Astrocyte (in vitro differentiated cells and primary cell): ENCODE measurements at regions not wholly inside any gene's neighbourhood (a gene's known extent, or its start where the extent isn't known, plus 50 kb on each side); places are given as distances from the start of the nearest gene placed in this dataset.

ENCODE experiments used
- DNase-seq: peaks from one replicate; pipeline ENCODE4 v3.0.0-alpha.2; 2010; ENCODE audit warnings: low read depth
- FAIRE-seq: peaks from 2 replicates; lab custom pipeline; 2011; peaks lifted over from hg19 to GRCh38; lab: Jason Lieb, UNC
- H2AFZ ChIP-seq: 2 replicates; pipeline ENCODE4 v1.6.0; 2012; ENCODE audit warnings: low read depth, low read length, inconsistent platforms
- H3K27ac ChIP-seq: 2 replicates; pipeline ENCODE4 v1.5.1; 2011; ENCODE audit warnings: low read depth, low read length, inconsistent platforms
- H3K27me3 ChIP-seq: 2 replicates; pipeline ENCODE4 v1.6.0; 2011; ENCODE audit warnings: low read length, inconsistent platforms; ENCODE audit not compliant: insufficient read depth
- H3K36me3 ChIP-seq: 2 replicates; pipeline ENCODE4 v1.5.1; 2011; ENCODE audit warnings: low read length, inconsistent platforms; ENCODE audit not compliant: insufficient read depth
- H3K4me1 ChIP-seq: 2 replicates; pipeline ENCODE4 v1.5.1; 2011; ENCODE audit warnings: low read length, inconsistent platforms; ENCODE audit not compliant: insufficient read depth
- H3K4me2 ChIP-seq: 2 replicates; pipeline ENCODE4 v1.6.0; 2012; ENCODE audit warnings: low read length, inconsistent platforms
- H3K4me3 ChIP-seq: 2 replicates; pipeline ENCODE4 v1.5.1; 2011; ENCODE audit warnings: low read depth, mild to moderate bottlenecking, low read length, inconsistent platforms; ENCODE audit not compliant: insufficient read depth
- H3K79me2 ChIP-seq: 2 replicates; pipeline ENCODE4 v1.6.0; 2012; ENCODE audit warnings: mild to moderate bottlenecking, low read length, inconsistent platforms; ENCODE audit not compliant: insufficient read depth
- H3K9ac ChIP-seq: 2 replicates; pipeline ENCODE4 v1.6.0; 2012; ENCODE audit warnings: mild to moderate bottlenecking, low read length, inconsistent platforms
- H3K9me3 ChIP-seq: 2 replicates; pipeline ENCODE4 v1.5.1; 2012; ENCODE audit warnings: low read depth, mild to moderate bottlenecking, low read length, inconsistent platforms; ENCODE audit not compliant: insufficient read depth
- H4K20me1 ChIP-seq: 2 replicates; pipeline ENCODE4 v1.6.0; 2012; ENCODE audit warnings: low read length, inconsistent platforms; ENCODE audit not compliant: insufficient read depth
- H3K27ac Mint-ChIP-seq: one replicate; pipeline ENCODE4 v1.8.0; 2021; ENCODE audit warnings: mild to moderate bottlenecking, mixed read lengths; ENCODE audit not compliant: unreplicated experiment
- H3K27me3 Mint-ChIP-seq: one replicate; pipeline ENCODE4 v1.8.0; 2021; ENCODE audit warnings: low read depth, mixed read lengths; ENCODE audit not compliant: unreplicated experiment
- H3K36me3 Mint-ChIP-seq: one replicate; pipeline ENCODE4 v1.8.0; 2021; ENCODE audit warnings: low read depth, mixed read lengths; ENCODE audit not compliant: unreplicated experiment
- H3K4me1 Mint-ChIP-seq: one replicate; pipeline ENCODE4 v1.8.0; 2021; ENCODE audit warnings: low read depth, mixed read lengths; ENCODE audit not compliant: unreplicated experiment
- H3K4me3 Mint-ChIP-seq: one replicate; pipeline ENCODE4 v1.8.0; 2021; ENCODE audit warnings: mild to moderate bottlenecking, moderate library complexity, mixed read lengths; ENCODE audit not compliant: unreplicated experiment
- H3K9me3 Mint-ChIP-seq: one replicate; pipeline ENCODE4 v1.8.0; 2021; ENCODE audit warnings: mild to moderate bottlenecking, mixed read lengths; ENCODE audit not compliant: unreplicated experiment
- CTCF ChIP-seq: IDR thresholded peaks from 2 replicates; pipeline ENCODE4 v1.5.1; 2011; ENCODE audit warnings: low read depth, mild to moderate bottlenecking, inconsistent platforms, low read length, moderate library complexity; ENCODE audit not compliant: insufficient read depth
- EZH2 ChIP-seq: IDR thresholded peaks from 2 replicates; pipeline ENCODE4 v1.6.1; 2012; ENCODE audit warnings: mild to moderate bottlenecking, low read length, inconsistent platforms; ENCODE audit not compliant: insufficient read depth

- FAIRE-seq (peak; percentile 72), DNase-seq (no peak)
- Mint-ChIP-seq H3K4me1 (peaks cover 32% of the 10 kb centered on the region), H3K36me3 (peaks cover 5% of the 10 kb centered on the region), H3K27me3 (no peaks in the 10 kb centered on the region), H3K27ac (peak overlapping the region; percentile 47), H3K4me3 (no peak overlapping the region), H3K9me3 (no peaks in the 10 kb centered on the region)
- no peaks in the 10 kb centered on the region for H3K27me3 ChIP-seq
- H3K79me2 ChIP-seq = peaks cover 26% of the 10 kb centered on the region
- peaks cover 9% of the 10 kb centered on the region for H3K4me1 ChIP-seq
- no peak overlapping the region for H3K9ac ChIP-seq
- H3K4me3 ChIP-seq = no peak overlapping the region
- H3K36me3 ChIP-seq = peaks cover 29% of the 10 kb centered on the region
- peaks cover 5% of the 10 kb centered on the region for H4K20me1 ChIP-seq
- no peaks in the 10 kb centered on the region for H3K9me3 ChIP-seq
- peak overlapping the region; percentile 2 for H3K27ac ChIP-seq
- no peak overlapping the region for H2AFZ ChIP-seq
- no peak for TF ChIP-seq EZH2
- TF ChIP-seq CTCF = no peak
- H3K4me2 ChIP-seq = no peak overlapping the region
Measured at GRCh38 chrX:45743906-45744625, 543.4 kb upstream of the DIPK2B start.

DNA sequence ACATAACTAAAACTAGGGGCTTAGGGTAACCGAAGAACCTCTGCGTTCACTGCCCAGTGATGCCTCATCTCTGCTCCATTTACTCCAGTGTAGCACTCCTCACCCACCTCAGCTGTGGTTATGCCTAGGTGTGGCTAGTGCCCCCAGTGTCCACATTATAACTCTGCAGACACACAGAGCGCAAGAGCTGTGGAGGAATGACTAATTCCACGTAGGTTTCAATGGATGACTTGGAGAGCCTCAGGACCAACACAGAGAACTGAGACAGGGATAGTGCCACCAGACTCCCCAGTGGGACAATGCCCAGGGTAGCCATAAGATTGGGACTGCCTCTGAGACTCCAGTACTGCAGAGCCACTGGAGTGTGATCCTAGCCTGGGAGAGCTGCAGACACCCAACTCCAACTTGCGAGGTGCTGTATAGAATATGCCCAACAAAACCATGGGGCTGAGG, 542.4 kb upstream of the DIPK2B start:
- no peaks in the 10 kb centered on the region for H3K27me3 Mint-ChIP-seq
- H3K27ac ChIP-seq = peak overlapping the region; percentile 31
- no peaks in the 10 kb centered on the region for H3K27me3 ChIP-seq
- peaks cover 5% of the 10 kb centered on the region for H3K4me1 ChIP-seq
- H3K9me3 ChIP-seq = no peaks in the 10 kb centered on the region
- H3K4me2 ChIP-seq = no peak overlapping the region
- H3K4me1 Mint-ChIP-seq = peaks cover 29% of the 10 kb centered on the region
- DNase-seq (peak; percentile 52), FAIRE-seq (peak; percentile 95)
- H2AFZ ChIP-seq = no peak overlapping the region
- no peaks in the 10 kb centered on the region for H3K9me3 Mint-ChIP-seq
- H3K79me2 ChIP-seq = peaks cover 17% of the 10 kb centered on the region
- peaks cover 5% of the 10 kb centered on the region for H3K36me3 Mint-ChIP-seq
- H3K27ac Mint-ChIP-seq = no peak overlapping the region
- peaks cover 28% of the 10 kb centered on the region for H3K36me3 ChIP-seq
- TF ChIP-seq EZH2 (no peak), CTCF (peak; percentile 25)
- H3K9ac ChIP-seq = no peak overlapping the region
- no peak overlapping the region for H3K4me3 ChIP-seq
- peaks cover 5% of the 10 kb centered on the region for H4K20me1 ChIP-seq
- no peak overlapping the region for H3K4me3 Mint-ChIP-seq

- no peaks in the 10 kb centered on the region for H3K27me3 Mint-ChIP-seq
- H3K4me1 ChIP-seq = no peaks in the 10 kb centered on the region
- H3K36me3 ChIP-seq = peaks cover 7% of the 10 kb centered on the region
- H3K27me3 ChIP-seq = no peaks in the 10 kb centered on the region
- H3K9me3 Mint-ChIP-seq = no peaks in the 10 kb centered on the region
- DNase-seq (no peak), FAIRE-seq (no peak)
- no peak overlapping the region for H3K4me2 ChIP-seq
- no peak overlapping the region for H3K4me3 Mint-ChIP-seq
- H3K27ac ChIP-seq = no peak overlapping the region
- no peak overlapping the region for H2AFZ ChIP-seq
- no peaks in the 10 kb centered on the region for H4K20me1 ChIP-seq
- H3K4me1 Mint-ChIP-seq = peaks cover 17% of the 10 kb centered on the region
- peaks cover 2% of the 10 kb centered on the region for H3K36me3 Mint-ChIP-seq
- H3K9me3 ChIP-seq = no peaks in the 10 kb centered on the region
- H3K27ac Mint-ChIP-seq = no peak overlapping the region
- H3K4me3 ChIP-seq = no peak overlapping the region
- TF ChIP-seq CTCF = no peak
- TF ChIP-seq EZH2 = no peak
- H3K79me2 ChIP-seq = no peaks in the 10 kb centered on the region
- no peak overlapping the region for H3K9ac ChIP-seq
Measured at GRCh38 chrX:45740291-45740690, 539.6 kb upstream of the DIPK2B start.
